ENCODE measurements at regions not wholly inside any gene's neighbourhood (a gene's known extent, or its start where the extent isn't known, plus 50 kb on each side); places are given as distances from the start of the nearest gene placed in this dataset.

- H3K4me1 Mint-ChIP-seq (ENCODE audit: low read depth), result peaks cover 5% of the 10 kb centered on the region
Measured at GRCh38 chr2:160609346-160609745, 115.7 kb upstream of the RBMS1 start.

GRCh38 chr2:160610041-160610440 lies 116.4 kb upstream of the RBMS1 start:
- H3K36me3 Mint-ChIP-seq (ENCODE audit: low read depth), result no peaks in the 10 kb centered on the region
- peaks cover 3% of the 10 kb centered on the region for H3K9me3 Mint-ChIP-seq (ENCODE audit: low read depth)
- TF ChIP-seq CTCF (IDR thresholded peaks at IDR 0.05), result no peak
- H3K4me1 Mint-ChIP-seq (ENCODE audit: low read depth), result peaks cover 5% of the 10 kb centered on the region
- H3K27me3 Mint-ChIP-seq (ENCODE audit: low read depth), result no peaks in the 10 kb centered on the region
- H3K27ac Mint-ChIP-seq (ENCODE audit: unreplicated experiment), result no peak overlapping the region
- H3K4me3 Mint-ChIP-seq (ENCODE audit: unreplicated experiment), result no peak overlapping the region
- DNase-seq (ENCODE audit: low spot score), result no peak

More at GRCh38 chr2:160609346-160609745, 115.7 kb upstream of the RBMS1 start:
- Mint-ChIP-seq H3K27ac (ENCODE audit: unreplicated experiment) (no peak overlapping the region), H3K27me3 (ENCODE audit: low read depth) (no peaks in the 10 kb centered on the region), H3K9me3 (ENCODE audit: low read depth) (no peaks in the 10 kb centered on the region), H3K4me3 (ENCODE audit: unreplicated experiment) (no peak overlapping the region), H3K36me3 (ENCODE audit: low read depth) (no peaks in the 10 kb centered on the region)
- no peak for DNase-seq (ENCODE audit: low spot score)
- no peak for TF ChIP-seq CTCF (IDR thresholded peaks at IDR 0.05)

- peaks cover 6% of the 10 kb centered on the region for H3K36me3 Mint-ChIP-seq (ENCODE audit: low read depth)
- no peak for TF ChIP-seq CTCF (IDR thresholded peaks at IDR 0.05)
- H3K27ac Mint-ChIP-seq (ENCODE audit: unreplicated experiment), result no peak overlapping the region
- H3K9me3 Mint-ChIP-seq (ENCODE audit: low read depth), result peaks cover 18% of the 10 kb centered on the region
- DNase-seq (ENCODE audit: low spot score), result no peak
- no peak overlapping the region for H3K4me3 Mint-ChIP-seq (ENCODE audit: unreplicated experiment)
- H3K4me1 Mint-ChIP-seq (ENCODE audit: low read depth), result peaks cover 5% of the 10 kb centered on the region
- no peaks in the 10 kb centered on the region for H3K27me3 Mint-ChIP-seq (ENCODE audit: low read depth)
Measured at GRCh38 chr2:160612266-160612856, 118.8 kb upstream of the RBMS1 start.

GRCh38 chr2:160613466-160614153 lies 120.0 kb upstream of the RBMS1 start:
- TF ChIP-seq CTCF (IDR thresholded peaks at IDR 0.05), result no peak
- Mint-ChIP-seq H3K4me1 (ENCODE audit: low read depth) (peaks cover 5% of the 10 kb centered on the region), H3K27me3 (ENCODE audit: low read depth) (no peaks in the 10 kb centered on the region), H3K9me3 (ENCODE audit: low read depth) (peaks cover 20% of the 10 kb centered on the region), H3K4me3 (ENCODE audit: unreplicated experiment) (no peak overlapping the region), H3K36me3 (ENCODE audit: low read depth) (peaks cover 6% of the 10 kb centered on the region), H3K27ac (ENCODE audit: unreplicated experiment) (no peak overlapping the region)
- no peak for DNase-seq (ENCODE audit: low spot score)

- no peak overlapping the region for H3K4me3 Mint-ChIP-seq (ENCODE audit: unreplicated experiment)
- peaks cover 6% of the 10 kb centered on the region for H3K36me3 Mint-ChIP-seq (ENCODE audit: low read depth)
- no peak overlapping the region for H3K27ac Mint-ChIP-seq (ENCODE audit: unreplicated experiment)
- TF ChIP-seq CTCF (IDR thresholded peaks at IDR 0.05), result no peak
- H3K9me3 Mint-ChIP-seq (ENCODE audit: low read depth), result peaks cover 20% of the 10 kb centered on the region
- H3K27me3 Mint-ChIP-seq (ENCODE audit: low read depth), result no peaks in the 10 kb centered on the region
- DNase-seq (ENCODE audit: low spot score), result no peak
- peaks cover 5% of the 10 kb centered on the region for H3K4me1 Mint-ChIP-seq (ENCODE audit: low read depth)
Measured at GRCh38 chr2:160614391-160614790, 120.8 kb upstream of the RBMS1 start.
